Hematopoietic multipotent progenitor cell treated with erythropoietin and hydrocortisone succinate and interleukin-3 and kit ligand, for 15 days (in vitro differentiated cells): ENCODE measurements at regions not wholly inside any gene's neighbourhood (a gene's known extent, or its start where the extent isn't known, plus 50 kb on each side); places are given as distances from the start of the nearest gene placed in this dataset.

ENCODE experiments used
- DNase-seq: peaks from one replicate; pipeline ENCODE4 v3.0.0-alpha.2; 2015; ENCODE audit warnings: low spot score

DNA sequence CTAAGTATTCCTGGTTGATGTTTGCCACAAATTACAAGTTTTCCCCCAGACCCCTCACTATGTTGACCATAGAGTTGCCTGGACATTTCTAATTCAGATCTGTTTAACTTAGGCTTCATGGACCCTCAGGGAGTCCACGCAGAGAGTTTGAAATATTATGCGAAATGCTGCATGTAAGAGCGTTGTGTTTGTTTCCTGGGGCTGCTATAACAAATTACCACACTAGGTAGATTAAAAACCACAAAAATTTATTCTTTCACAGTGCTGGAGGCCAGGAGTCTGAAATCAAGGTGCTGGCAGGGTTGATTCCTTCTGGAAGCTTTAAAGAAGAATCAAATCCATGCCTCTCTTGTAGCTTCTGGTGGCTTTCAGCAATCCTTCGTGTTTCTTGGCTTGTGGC lies 177.9 kb upstream of the KITLG start:
- DNase-seq = no peak

GRCh38 chr12:88756917-88757316 lies 176.6 kb upstream of the KITLG start:
- no peak for DNase-seq

GRCh38 chr12:88756153-88756552 lies 175.9 kb upstream of the KITLG start:
- no peak for DNase-seq

- DNase-seq = no peak
Observed at GRCh38 chr12:88753707-88754106, 173.4 kb upstream of the KITLG start.

- no peak for DNase-seq
Observed at GRCh38 chr12:88753066-88753465, 172.8 kb upstream of the KITLG start.

GRCh38 chr12:88752183-88752582 lies 171.9 kb upstream of the KITLG start:
- DNase-seq = no peak

GRCh38 chr12:88750867-88751543 lies 170.7 kb upstream of the KITLG start:
- no peak for DNase-seq

GRCh38 chr12:88746386-88746785 lies 166.1 kb upstream of the KITLG start:
- DNase-seq = no peak

DNA sequence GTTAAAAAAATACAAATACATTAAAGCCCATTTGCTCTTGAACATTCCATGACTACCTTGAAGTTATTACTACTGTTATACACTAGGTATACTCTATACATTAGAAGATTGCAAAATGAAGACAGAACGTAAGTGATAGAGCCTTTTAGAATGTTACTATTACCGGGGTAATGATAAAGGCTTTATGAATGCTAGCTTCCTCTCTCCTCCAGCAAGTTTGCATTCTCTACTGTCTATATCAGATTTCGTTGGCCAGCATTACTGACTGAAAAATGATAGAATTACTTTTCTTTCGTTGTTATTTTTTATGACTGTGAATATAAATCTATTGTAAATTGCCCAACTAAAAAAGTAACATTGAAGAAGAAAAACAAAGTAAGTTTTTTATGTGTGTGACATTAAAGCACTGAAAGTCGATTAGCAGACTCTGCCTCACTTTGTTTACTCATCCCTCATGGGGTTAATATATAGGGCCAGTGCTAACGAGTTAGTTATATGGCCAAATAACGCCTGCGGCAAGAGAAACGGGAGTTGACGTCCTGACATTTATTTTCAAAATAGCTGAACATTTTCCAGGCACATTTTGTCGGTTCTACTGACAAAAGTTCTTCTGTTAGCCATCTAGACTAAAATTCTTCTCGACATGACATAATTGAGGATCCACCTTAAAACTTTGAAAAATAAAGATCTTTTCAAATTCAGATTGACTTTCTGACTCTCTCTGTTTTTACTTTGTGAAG lies 163.8 kb upstream of the KITLG start:
- no peak for DNase-seq

- DNase-seq = no peak
Observed at GRCh38 chr12:88737838-88738472, 157.7 kb upstream of the KITLG start.

GRCh38 chr12:88736031-88736430 lies 155.8 kb upstream of the KITLG start:
- DNase-seq = no peak

GRCh38 chr12:88733008-88733407 lies 152.7 kb upstream of the KITLG start:
- DNase-seq = no peak

DNA sequence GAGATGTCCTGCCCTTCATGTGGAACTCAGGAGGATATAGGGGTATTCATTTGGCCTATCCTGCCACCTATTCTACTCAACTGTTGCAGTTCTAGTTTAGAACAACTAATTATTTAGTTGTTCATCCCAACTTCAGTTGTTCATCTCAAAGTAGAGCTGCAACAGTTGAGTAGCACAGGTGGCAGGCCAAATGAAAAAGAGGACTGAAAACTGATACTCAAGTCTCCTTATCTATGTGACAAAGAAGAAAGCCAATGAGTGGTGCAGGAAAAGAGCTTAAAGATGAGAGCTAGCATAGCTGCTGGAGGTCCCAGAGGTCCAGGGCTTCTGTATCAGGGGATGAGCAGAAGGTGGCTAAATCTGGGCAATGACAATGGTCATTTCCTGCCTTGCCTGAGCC lies 148.9 kb upstream of the KITLG start:
- DNase-seq = no peak

DNA sequence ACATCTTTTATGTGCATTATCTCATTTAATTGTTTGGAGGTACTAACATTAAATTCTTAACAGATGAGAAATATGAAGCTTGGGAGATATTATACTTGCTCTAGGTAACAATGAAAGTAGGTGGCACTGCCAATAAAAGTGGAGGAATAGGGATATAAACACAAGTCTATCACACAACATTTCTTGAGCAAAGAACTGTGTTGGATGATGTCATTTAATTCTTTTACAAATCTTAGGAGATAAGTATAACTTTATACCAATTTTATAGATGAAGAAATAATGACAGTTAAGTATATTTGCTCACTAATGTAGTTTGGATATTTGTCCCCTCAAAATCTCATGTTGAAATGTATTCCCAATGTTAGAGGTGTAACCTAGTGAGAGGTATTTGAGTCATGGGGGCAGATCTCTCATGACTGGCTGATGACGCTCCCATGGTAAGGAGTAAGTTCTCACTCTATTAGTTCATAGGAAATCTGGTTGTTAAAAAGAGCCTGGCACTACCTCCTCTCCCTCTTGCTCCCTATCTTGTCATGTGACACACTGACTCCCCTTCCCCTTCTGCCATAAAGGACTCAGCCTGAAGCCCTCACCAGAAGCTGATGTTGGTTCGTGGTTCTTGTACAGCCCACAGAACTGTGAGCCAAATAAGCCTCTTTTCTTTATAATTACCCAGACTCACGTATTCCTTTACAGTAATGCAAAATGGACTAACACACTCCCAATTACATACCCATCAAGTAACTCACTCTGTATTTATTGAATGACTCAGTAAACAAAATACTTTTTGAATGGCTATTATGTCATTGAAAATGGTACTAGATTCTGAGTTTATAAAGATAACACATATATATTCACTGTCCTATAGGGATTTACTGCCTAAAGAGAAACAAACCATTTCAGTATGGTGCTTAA lies 146.8 kb upstream of the KITLG start:
- DNase-seq = no peak

GRCh38 chr12:88725592-88726143 lies 145.4 kb upstream of the KITLG start:
- no peak for DNase-seq

DNA sequence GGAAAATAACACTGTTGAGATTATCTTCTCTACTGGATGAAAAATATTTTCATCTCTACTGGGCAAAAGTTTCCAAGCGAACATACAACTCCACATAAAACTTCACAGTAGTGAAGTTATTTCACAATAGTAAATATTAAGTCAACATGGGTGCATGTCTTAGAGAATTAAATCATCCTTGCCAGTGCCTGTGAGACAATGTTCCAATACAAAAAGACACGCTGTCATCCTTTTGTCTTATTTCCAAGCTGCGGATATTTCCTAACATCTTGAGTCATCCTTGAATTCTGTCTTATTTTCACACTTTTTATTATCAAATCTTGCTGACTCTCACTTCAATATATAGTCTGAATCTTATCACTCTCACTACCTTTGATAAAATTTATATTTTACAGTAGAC lies 142.9 kb upstream of the KITLG start:
- no peak for DNase-seq

- no peak for DNase-seq
Observed at GRCh38 chr12:88720785-88721650, 140.7 kb upstream of the KITLG start.

DNA sequence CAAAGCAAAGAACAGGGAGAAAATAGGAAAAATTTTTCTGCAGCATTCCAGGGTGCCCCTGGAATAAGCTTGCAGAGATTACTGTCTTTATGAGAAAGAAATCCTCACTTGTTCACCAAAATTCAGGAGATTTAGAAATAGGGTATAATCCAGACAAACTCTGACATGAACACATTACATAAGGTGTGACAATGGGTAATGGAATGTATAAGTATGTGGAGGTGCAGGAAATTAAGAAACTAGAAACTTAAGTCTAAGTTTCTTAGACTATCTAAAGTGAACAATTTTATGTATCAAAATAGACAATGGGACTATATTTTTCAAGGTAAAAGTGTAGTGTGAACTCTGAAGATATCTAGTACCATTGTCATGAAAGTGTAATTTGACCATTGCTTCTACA lies 140.0 kb upstream of the KITLG start:
- no peak for DNase-seq

DNA sequence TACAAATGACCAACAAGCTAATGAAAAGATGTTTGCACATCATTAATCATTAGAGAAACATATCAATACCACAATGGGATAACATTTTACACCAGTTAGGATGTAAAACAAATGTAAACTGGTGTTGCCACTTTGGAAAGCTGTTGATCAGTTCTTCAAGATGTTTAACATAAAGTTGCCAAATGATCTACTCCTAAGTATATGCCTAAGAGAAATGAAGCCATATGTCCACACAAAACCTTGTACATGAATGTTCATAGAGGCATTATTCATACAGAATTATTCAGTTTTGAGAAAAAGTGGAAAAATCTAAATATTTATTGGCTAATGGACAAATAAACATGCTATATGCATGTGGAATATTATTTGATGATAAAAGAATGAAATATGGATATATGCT lies 136.9 kb upstream of the KITLG start:
- no peak for DNase-seq

DNA sequence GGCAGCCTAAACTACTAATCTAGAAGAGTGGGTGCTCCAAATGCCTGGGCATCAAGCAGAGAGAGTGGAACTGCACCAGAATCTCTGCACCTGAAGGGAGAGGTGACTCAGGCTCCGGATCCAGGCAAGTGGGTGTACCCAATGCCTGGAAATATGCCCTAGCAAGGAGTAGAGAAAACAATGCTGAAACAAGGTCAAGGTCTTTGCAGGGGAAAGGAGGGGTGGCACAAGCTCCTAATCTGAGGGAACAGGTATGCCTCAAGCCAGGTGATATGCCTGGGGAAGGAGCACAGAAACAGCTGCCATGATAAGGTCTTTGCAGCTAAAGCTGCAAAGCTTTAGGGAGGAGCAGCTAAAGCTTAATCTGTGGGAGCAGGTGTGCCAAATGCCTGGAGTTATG lies 136.0 kb upstream of the KITLG start:
- DNase-seq = no peak

GRCh38 chr12:88715673-88716072 lies 135.4 kb upstream of the KITLG start:
- no peak for DNase-seq
